ENCODE measurements at regions not wholly inside any gene's neighbourhood (a gene's known extent, or its start where the extent isn't known, plus 50 kb on each side); places are given as distances from the start of the nearest gene placed in this dataset.

- H3K27ac ChIP-seq = no peak overlapping the region
- TF ChIP-seq EZH2 (IDR thresholded peaks at IDR 0.05) (no peak), POLR2AphosphoS5 (IDR thresholded peaks at IDR 0.05; ENCODE audit: borderline replicate concordance, low read depth, low read length) (no peak), FOXP2 (optimal IDR thresholded peaks at IDR 0.05; ENCODE audit: control extremely low read depth, extremely low read length, insufficient read depth) (no peak)
- no peak for DNase-seq (ENCODE audit: low read depth, low spot score)
- no peak overlapping the region for H3K4me3 ChIP-seq
- H3K36me3 ChIP-seq (ENCODE audit: insufficient read depth, low read length) = no peaks in the 10 kb centered on the region
- H3K9me3 ChIP-seq (ENCODE audit: low read depth, low read length) = no peaks in the 10 kb centered on the region
- no peak overlapping the region for H3K9ac ChIP-seq (ENCODE audit: insufficient read length)
These were observed 215.3 kb upstream of the EDIL3 start for GRCh38 chr5:84599964-84600363.

GRCh38 chr5:84597904-84598303, 213.2 kb upstream of the EDIL3 start:
- no peak for TF ChIP-seq EZH2 (IDR thresholded peaks at IDR 0.05)
- no peak for TF ChIP-seq FOXP2 (optimal IDR thresholded peaks at IDR 0.05; ENCODE audit: control extremely low read depth, extremely low read length, insufficient read depth)
- no peak for TF ChIP-seq POLR2AphosphoS5 (IDR thresholded peaks at IDR 0.05; ENCODE audit: borderline replicate concordance, low read depth, low read length)
- DNase-seq (ENCODE audit: low read depth, low spot score) = no peak
- Histone ChIP-seq H3K9me3 (ENCODE audit: low read depth, low read length) (no peaks in the 10 kb centered on the region), H3K36me3 (ENCODE audit: insufficient read depth, low read length) (no peaks in the 10 kb centered on the region), H3K4me3 (no peak overlapping the region), H3K9ac (ENCODE audit: insufficient read length) (no peak overlapping the region), H3K27ac (no peak overlapping the region)

- Histone ChIP-seq H3K36me3 (ENCODE audit: insufficient read depth, low read length) (no peaks in the 10 kb centered on the region), H3K27ac (no peak overlapping the region), H3K4me3 (no peak overlapping the region), H3K9me3 (ENCODE audit: low read depth, low read length) (no peaks in the 10 kb centered on the region), H3K9ac (ENCODE audit: insufficient read length) (no peak overlapping the region)
- DNase-seq (ENCODE audit: low read depth, low spot score) = no peak
- TF ChIP-seq POLR2AphosphoS5 (IDR thresholded peaks at IDR 0.05; ENCODE audit: borderline replicate concordance, low read depth, low read length) = no peak
- no peak for TF ChIP-seq FOXP2 (optimal IDR thresholded peaks at IDR 0.05; ENCODE audit: control extremely low read depth, extremely low read length, insufficient read depth)
- TF ChIP-seq EZH2 (IDR thresholded peaks at IDR 0.05) = no peak
These were observed 205.9 kb upstream of the EDIL3 start for GRCh38 chr5:84590629-84591028.

GRCh38 chr5:84589926-84590325, 205.2 kb upstream of the EDIL3 start:
- Histone ChIP-seq H3K9me3 (ENCODE audit: low read depth, low read length) (no peaks in the 10 kb centered on the region), H3K36me3 (ENCODE audit: insufficient read depth, low read length) (no peaks in the 10 kb centered on the region), H3K9ac (ENCODE audit: insufficient read length) (no peak overlapping the region), H3K4me3 (no peak overlapping the region), H3K27ac (no peak overlapping the region)
- DNase-seq (ENCODE audit: low read depth, low spot score) = no peak
- TF ChIP-seq POLR2AphosphoS5 (IDR thresholded peaks at IDR 0.05; ENCODE audit: borderline replicate concordance, low read depth, low read length) (no peak), FOXP2 (optimal IDR thresholded peaks at IDR 0.05; ENCODE audit: control extremely low read depth, extremely low read length, insufficient read depth) (no peak), EZH2 (IDR thresholded peaks at IDR 0.05) (no peak)

- H3K9ac ChIP-seq (ENCODE audit: insufficient read length) = no peak overlapping the region
- no peak for DNase-seq (ENCODE audit: low read depth, low spot score)
- H3K27ac ChIP-seq = no peak overlapping the region
- no peaks in the 10 kb centered on the region for H3K9me3 ChIP-seq (ENCODE audit: low read depth, low read length)
- H3K4me3 ChIP-seq = no peak overlapping the region
- TF ChIP-seq EZH2 (IDR thresholded peaks at IDR 0.05) = no peak
- no peak for TF ChIP-seq POLR2AphosphoS5 (IDR thresholded peaks at IDR 0.05; ENCODE audit: borderline replicate concordance, low read depth, low read length)
- no peaks in the 10 kb centered on the region for H3K36me3 ChIP-seq (ENCODE audit: insufficient read depth, low read length)
These were observed 200.5 kb upstream of the EDIL3 start for GRCh38 chr5:84585218-84585617.

GRCh38 chr5:84578226-84578625, 193.5 kb upstream of the EDIL3 start:
- Histone ChIP-seq H3K27ac (no peak overlapping the region), H3K36me3 (ENCODE audit: insufficient read depth, low read length) (no peaks in the 10 kb centered on the region), H3K9ac (ENCODE audit: insufficient read length) (no peak overlapping the region), H3K4me3 (no peak overlapping the region), H3K9me3 (ENCODE audit: low read depth, low read length) (no peaks in the 10 kb centered on the region)
- no peak for DNase-seq (ENCODE audit: low read depth, low spot score)
- no peak for TF ChIP-seq POLR2AphosphoS5 (IDR thresholded peaks at IDR 0.05; ENCODE audit: borderline replicate concordance, low read depth, low read length)
- TF ChIP-seq FOXP2 (optimal IDR thresholded peaks at IDR 0.05; ENCODE audit: control extremely low read depth, extremely low read length, insufficient read depth) = no peak
- no peak for TF ChIP-seq EZH2 (IDR thresholded peaks at IDR 0.05)

- no peak for DNase-seq (ENCODE audit: low read depth, low spot score)
- Histone ChIP-seq H3K9ac (ENCODE audit: insufficient read length) (no peak overlapping the region), H3K36me3 (ENCODE audit: insufficient read depth, low read length) (no peaks in the 10 kb centered on the region), H3K4me3 (no peak overlapping the region), H3K9me3 (ENCODE audit: low read depth, low read length) (no peaks in the 10 kb centered on the region), H3K27ac (no peak overlapping the region)
- TF ChIP-seq POLR2AphosphoS5 (IDR thresholded peaks at IDR 0.05; ENCODE audit: borderline replicate concordance, low read depth, low read length) (no peak), EZH2 (IDR thresholded peaks at IDR 0.05) (no peak), FOXP2 (optimal IDR thresholded peaks at IDR 0.05; ENCODE audit: control extremely low read depth, extremely low read length, insufficient read depth) (no peak)
These were observed 188.5 kb upstream of the EDIL3 start for GRCh38 chr5:84573017-84573712.

GRCh38 chr5:84569307-84569706, 184.6 kb upstream of the EDIL3 start:
- TF ChIP-seq POLR2AphosphoS5 (IDR thresholded peaks at IDR 0.05; ENCODE audit: borderline replicate concordance, low read depth, low read length) (no peak), EZH2 (IDR thresholded peaks at IDR 0.05) (no peak), FOXP2 (optimal IDR thresholded peaks at IDR 0.05; ENCODE audit: control extremely low read depth, extremely low read length, insufficient read depth) (no peak)
- Histone ChIP-seq H3K4me3 (no peak overlapping the region), H3K27ac (no peak overlapping the region), H3K9ac (ENCODE audit: insufficient read length) (no peak overlapping the region), H3K9me3 (ENCODE audit: low read depth, low read length) (no peaks in the 10 kb centered on the region), H3K36me3 (ENCODE audit: insufficient read depth, low read length) (no peaks in the 10 kb centered on the region)
- no peak for DNase-seq (ENCODE audit: low read depth, low spot score)

- no peak for TF ChIP-seq POLR2AphosphoS5 (IDR thresholded peaks at IDR 0.05; ENCODE audit: borderline replicate concordance, low read depth, low read length)
These were observed 183.5 kb upstream of the EDIL3 start for GRCh38 chr5:84568171-84568570.

More at GRCh38 chr5:84568171-84568570, 183.5 kb upstream of the EDIL3 start:
- H3K9me3 ChIP-seq (ENCODE audit: low read depth, low read length) = no peaks in the 10 kb centered on the region
- H3K27ac ChIP-seq = no peak overlapping the region
- no peak overlapping the region for H3K4me3 ChIP-seq
- no peak overlapping the region for H3K9ac ChIP-seq (ENCODE audit: insufficient read length)
- no peak for DNase-seq (ENCODE audit: low read depth, low spot score)
- no peaks in the 10 kb centered on the region for H3K36me3 ChIP-seq (ENCODE audit: insufficient read depth, low read length)
